Ectodermal cell (in vitro differentiated cells): ENCODE measurements at regions not wholly inside any gene's neighbourhood (a gene's known extent, or its start where the extent isn't known, plus 50 kb on each side); places are given as distances from the start of the nearest gene placed in this dataset.

Experiments
- H3K27ac ChIP-seq: 2 replicates; pipeline ENCODE4 v1.7.0; 2013; ENCODE audit warnings: mild to moderate bottlenecking, low read depth, low read length; ENCODE audit not compliant: insufficient read depth, poor library complexity, severe bottlenecking
- H3K27me3 ChIP-seq: 2 replicates; pipeline ENCODE4 v1.7.0; 2013; ENCODE audit warnings: mild to moderate bottlenecking, low read length; ENCODE audit not compliant: insufficient read depth, control insufficient read depth, poor library complexity, severe bottlenecking
- H3K36me3 ChIP-seq: one replicate; pipeline ENCODE4 v1.7.0; 2013; ENCODE audit warnings: low read length; ENCODE audit not compliant: control insufficient read depth, insufficient read depth
- H3K4me1 ChIP-seq: one replicate; pipeline ENCODE4 v1.7.0; 2013; ENCODE audit warnings: low read length; ENCODE audit not compliant: control insufficient read depth, insufficient read depth
- H3K4me3 ChIP-seq: 2 replicates; pipeline ENCODE4 v1.7.0; 2013; ENCODE audit warnings: low read depth, low read length, control low read depth; ENCODE audit not compliant: insufficient read depth
- H3K9me3 ChIP-seq: 2 replicates; pipeline ENCODE4 v1.7.0; 2013; ENCODE audit warnings: mild to moderate bottlenecking, low read length, moderate library complexity; ENCODE audit not compliant: control insufficient read depth
- WGBS, 2 experiments: methylation state at CpG; one replicate each; pipeline ENCODE4 v1.1.7; 2013; ENCODE audit warnings: missing lambda C conversion rate in 2 of 2; 5-methylcytosine and 5-hydroxymethylcytosine counted together

GRCh38 chr5:38657020-38657419 is 100.6 kb upstream of the LIFR start:
- Histone ChIP-seq H3K27me3 (peaks cover 13% of the 10 kb centered on the region), H3K36me3 (no peaks in the 10 kb centered on the region)
- 80 to 89% methylated on average over 1 to 2 of the region's 2 CpGs for WGBS, 2 experiments

GRCh38 chr5:38660194-38660668 is 103.8 kb upstream of the LIFR start:
- no peaks in the 10 kb centered on the region for H3K36me3 ChIP-seq
- H3K4me3 ChIP-seq = no peak overlapping the region
- no peaks in the 10 kb centered on the region for H3K9me3 ChIP-seq
- H3K4me1 ChIP-seq = no peaks in the 10 kb centered on the region
- peaks cover 9% of the 10 kb centered on the region for H3K27me3 ChIP-seq
- WGBS, 2 experiments = 69 to 73% methylated on average over 12 of the region's 12 CpGs
- no peak overlapping the region for H3K27ac ChIP-seq

More at GRCh38 chr5:38657020-38657419, 100.6 kb upstream of the LIFR start:
- H3K4me1 ChIP-seq = no peaks in the 10 kb centered on the region
- no peak overlapping the region for H3K4me3 ChIP-seq
- no peaks in the 10 kb centered on the region for H3K9me3 ChIP-seq
- H3K27ac ChIP-seq = no peak overlapping the region

- H3K27me3 ChIP-seq = peaks cover 5% of the 10 kb centered on the region
- 97 to 98% methylated on average over 4 of the region's 4 CpGs for WGBS, 2 experiments
- H3K4me3 ChIP-seq = no peak overlapping the region
- no peaks in the 10 kb centered on the region for H3K9me3 ChIP-seq
- no peaks in the 10 kb centered on the region for H3K4me1 ChIP-seq
- no peaks in the 10 kb centered on the region for H3K36me3 ChIP-seq
- H3K27ac ChIP-seq = no peak overlapping the region
These were observed 105.6 kb upstream of the LIFR start for GRCh38 chr5:38662090-38662489.

- no peaks in the 10 kb centered on the region for H3K9me3 ChIP-seq
- no peaks in the 10 kb centered on the region for H3K36me3 ChIP-seq
- no peak overlapping the region for H3K27ac ChIP-seq
- WGBS, 2 experiments = 86 to 100% methylated on average over 1 of the region's 1 CpG
- H3K27me3 ChIP-seq = no peaks in the 10 kb centered on the region
- no peaks in the 10 kb centered on the region for H3K4me1 ChIP-seq
- no peak overlapping the region for H3K4me3 ChIP-seq
These were observed 106.8 kb upstream of the LIFR start for GRCh38 chr5:38663249-38663648.

- Histone ChIP-seq H3K27ac (no peak overlapping the region), H3K27me3 (no peaks in the 10 kb centered on the region), H3K4me1 (no peaks in the 10 kb centered on the region), H3K36me3 (no peaks in the 10 kb centered on the region), H3K4me3 (no peak overlapping the region), H3K9me3 (no peaks in the 10 kb centered on the region)
- WGBS, 2 experiments = 92 to 97% methylated on average over 4 to 5 of the region's 5 CpGs
These were observed 110.4 kb upstream of the LIFR start for GRCh38 chr5:38666668-38667498.

- no peak overlapping the region for H3K27ac ChIP-seq
- no peaks in the 10 kb centered on the region for H3K27me3 ChIP-seq
- no peaks in the 10 kb centered on the region for H3K36me3 ChIP-seq
- no peak overlapping the region for H3K4me3 ChIP-seq
- H3K4me1 ChIP-seq = no peaks in the 10 kb centered on the region
- no peaks in the 10 kb centered on the region for H3K9me3 ChIP-seq
- 92 to 95% methylated on average over 1 of the region's 1 CpG for WGBS, 2 experiments
These were observed 111.0 kb upstream of the LIFR start for GRCh38 chr5:38667499-38667776.

DNA sequence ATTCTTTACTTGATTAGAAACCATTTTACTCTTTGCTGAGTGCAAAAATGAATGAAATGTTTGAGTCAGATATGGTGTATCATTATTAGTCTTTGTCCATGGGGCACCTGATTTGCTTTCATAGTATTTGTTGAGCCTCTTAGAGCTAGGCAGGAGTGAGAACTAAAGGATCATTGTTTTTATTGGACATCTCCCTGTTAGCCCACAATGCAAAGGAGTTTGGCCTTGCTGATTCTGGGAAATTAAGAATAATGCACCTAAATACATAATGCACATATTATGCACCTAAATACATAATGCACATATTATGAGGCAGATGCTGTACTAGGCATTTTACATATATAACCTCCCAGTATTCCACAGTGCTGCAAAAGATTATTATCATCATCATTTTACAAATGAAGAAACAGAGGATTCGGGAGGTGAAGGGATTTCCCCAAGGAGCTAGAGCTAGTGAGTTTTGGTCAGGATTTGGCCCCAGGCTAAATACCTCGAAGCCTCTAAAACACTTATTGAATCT is 113.0 kb upstream of the LIFR start:
- Histone ChIP-seq H3K36me3 (no peaks in the 10 kb centered on the region), H3K4me3 (no peak overlapping the region), H3K27me3 (no peaks in the 10 kb centered on the region), H3K4me1 (no peaks in the 10 kb centered on the region), H3K9me3 (no peaks in the 10 kb centered on the region), H3K27ac (no peak overlapping the region)
- 94 to 97% methylated on average over 2 of the region's 2 CpGs for WGBS, 2 experiments

DNA sequence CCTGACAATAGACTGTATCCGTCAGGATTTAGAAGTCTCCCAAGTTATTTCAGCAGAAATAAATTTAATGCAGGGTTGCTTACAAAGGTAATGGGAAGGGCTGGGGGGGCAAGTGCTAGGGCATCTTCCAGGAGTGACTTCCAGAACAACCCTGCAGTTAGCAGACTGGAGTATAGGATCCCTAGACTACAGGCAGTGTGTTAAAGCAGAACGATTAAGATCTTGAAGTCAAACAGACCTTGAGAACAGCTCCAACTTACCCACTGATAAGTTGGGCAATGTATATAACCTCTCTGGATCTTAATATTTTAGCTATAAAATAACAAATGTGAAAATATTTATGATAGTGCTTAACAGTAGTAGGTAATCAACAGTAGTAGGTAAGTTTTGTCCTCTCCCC is 113.6 kb upstream of the LIFR start:
- Histone ChIP-seq H3K36me3 (no peaks in the 10 kb centered on the region), H3K27ac (no peak overlapping the region), H3K9me3 (no peaks in the 10 kb centered on the region), H3K4me1 (no peaks in the 10 kb centered on the region), H3K4me3 (no peak overlapping the region), H3K27me3 (no peaks in the 10 kb centered on the region)
- WGBS, 2 experiments = 85 to 89% methylated on average over 2 of the region's 2 CpGs

- H3K36me3 ChIP-seq = no peaks in the 10 kb centered on the region
- no peaks in the 10 kb centered on the region for H3K27me3 ChIP-seq
- no peaks in the 10 kb centered on the region for H3K9me3 ChIP-seq
- H3K27ac ChIP-seq = no peak overlapping the region
- H3K4me3 ChIP-seq = no peak overlapping the region
- H3K4me1 ChIP-seq = no peaks in the 10 kb centered on the region
- WGBS, 2 experiments = 88 to 100% methylated on average over 1 of the region's 1 CpG
These were observed 114.4 kb upstream of the LIFR start for GRCh38 chr5:38670878-38671277.

GRCh38 chr5:38672059-38672788 is 115.8 kb upstream of the LIFR start:
- no peaks in the 10 kb centered on the region for H3K9me3 ChIP-seq
- H3K27me3 ChIP-seq = no peaks in the 10 kb centered on the region
- WGBS, 2 experiments = 84 to 93% methylated on average over 4 to 5 of the region's 5 CpGs
- H3K27ac ChIP-seq = no peak overlapping the region
- H3K36me3 ChIP-seq = no peaks in the 10 kb centered on the region
- no peak overlapping the region for H3K4me3 ChIP-seq
- H3K4me1 ChIP-seq = no peaks in the 10 kb centered on the region
